Upper lobe of right lung (tissue), 1 donor: ENCODE measurements at regions not wholly inside any gene's neighbourhood (a gene's known extent, or its start where the extent isn't known, plus 50 kb on each side); places are given as distances from the start of the nearest gene placed in this dataset.

ENCODE experiments used
- ATAC-seq: fragments of 200-7000 bp; cut with Tn5 transposase; one replicate; pipeline ENCODE4 v1.9.1; 2020; ENCODE audit warnings: mild to moderate bottlenecking, moderate library complexity
- DNase-seq: peaks from one replicate; pipeline ENCODE4 v3.0.0-alpha.2; 2020
- H3K27ac ChIP-seq: fragments of 200-600 bp; one replicate; pipeline ENCODE4 v1.8.0; 2022
- H3K27me3 ChIP-seq: fragments of 200-600 bp; one replicate; pipeline ENCODE4 v1.8.0; 2022; ENCODE audit warnings: mild to moderate bottlenecking
- H3K36me3 ChIP-seq: fragments of 200-600 bp; one replicate; pipeline ENCODE4 v1.8.0; 2022
- H3K4me1 ChIP-seq: fragments of 200-600 bp; one replicate; pipeline ENCODE4 v1.8.0; 2022
- H3K4me3 ChIP-seq: fragments of 200-600 bp; one replicate; pipeline ENCODE4 v1.8.0; 2022; ENCODE audit warnings: mild to moderate bottlenecking
- H3K9me3 ChIP-seq: fragments of 200-600 bp; one replicate; pipeline ENCODE4 v1.8.0; 2022
- CTCF ChIP-seq: fragments of 200-600 bp; IDR thresholded peaks from one replicate; pipeline ENCODE4 v1.8.0; 2022; ENCODE audit warnings: antibody characterized with exemption
- intact Hi-C: fragments of 100-400 bp; cut with DNase I; formaldehyde crosslinking; loops from one replicate; pipeline ENCODE4 v1.11.0; 2022
- donor health status: DM: no; HTN: yes; CAD: no; lungs with severe emphysema.

- Histone ChIP-seq H3K27me3 (no peaks in the 10 kb centered on the region), H3K36me3 (no peaks in the 10 kb centered on the region), H3K4me3 (no peak overlapping the region), H3K9me3 (no peaks in the 10 kb centered on the region), H3K27ac (no peak overlapping the region), H3K4me1 (no peaks in the 10 kb centered on the region)
- no peak for DNase-seq
- no peak for ATAC-seq
- intact Hi-C loops = no loop called here
- TF ChIP-seq CTCF = no peak
Measured at GRCh38 chr18:72140007-72140406, 404.1 kb downstream of the CBLN2 start.

GRCh38 chr18:72128649-72129048, 415.5 kb downstream of the CBLN2 start:
- ATAC-seq (no peak), DNase-seq (no peak)
- Histone ChIP-seq H3K9me3 (no peaks in the 10 kb centered on the region), H3K36me3 (no peaks in the 10 kb centered on the region), H3K27ac (no peak overlapping the region), H3K27me3 (no peaks in the 10 kb centered on the region), H3K4me3 (no peak overlapping the region), H3K4me1 (no peaks in the 10 kb centered on the region)
- no peak for TF ChIP-seq CTCF
- intact Hi-C loops = no loop called here

- no peak overlapping the region for H3K27ac ChIP-seq
- no peak overlapping the region for H3K4me3 ChIP-seq
- no peaks in the 10 kb centered on the region for H3K36me3 ChIP-seq
- intact Hi-C loops = no loop called here
- DNase-seq = no peak
- H3K27me3 ChIP-seq = no peaks in the 10 kb centered on the region
- ATAC-seq = no peak
- TF ChIP-seq CTCF = no peak
- no peaks in the 10 kb centered on the region for H3K9me3 ChIP-seq
- H3K4me1 ChIP-seq = no peaks in the 10 kb centered on the region
Measured at GRCh38 chr18:72122103-72122502, 422.0 kb downstream of the CBLN2 start.

- H3K27ac ChIP-seq = no peak overlapping the region
- DNase-seq = no peak
- TF ChIP-seq CTCF = no peak
- no peak overlapping the region for H3K4me3 ChIP-seq
- intact Hi-C loops = no loop called here
- H3K9me3 ChIP-seq = no peaks in the 10 kb centered on the region
- no peaks in the 10 kb centered on the region for H3K27me3 ChIP-seq
- no peaks in the 10 kb centered on the region for H3K36me3 ChIP-seq
- no peak for ATAC-seq
- no peaks in the 10 kb centered on the region for H3K4me1 ChIP-seq
Measured at GRCh38 chr18:72119082-72119481, 425.1 kb downstream of the CBLN2 start.

- intact Hi-C loops = no loop called here
- no peaks in the 10 kb centered on the region for H3K27me3 ChIP-seq
- ATAC-seq (no peak), DNase-seq (no peak)
- H3K4me1 ChIP-seq = no peaks in the 10 kb centered on the region
- no peaks in the 10 kb centered on the region for H3K36me3 ChIP-seq
- no peak for TF ChIP-seq CTCF
- no peaks in the 10 kb centered on the region for H3K9me3 ChIP-seq
- H3K27ac ChIP-seq = no peak overlapping the region
- no peak overlapping the region for H3K4me3 ChIP-seq
Measured at GRCh38 chr18:72114801-72115594, 429.1 kb downstream of the CBLN2 start.
